PC-9 (cell line): ENCODE measurements at regions not wholly inside any gene's neighbourhood (a gene's known extent, or its start where the extent isn't known, plus 50 kb on each side); places are given as distances from the start of the nearest gene placed in this dataset.

ENCODE experiments used
- CTCF ChIP-seq: fragments of 200-600 bp; sonication (generic); conservative IDR thresholded peaks from 2 replicates; pipeline ENCODE4 v1.6.1; 2017; ENCODE audit warnings: mixed run types, antibody characterized with exemption, mild to moderate bottlenecking, moderate library complexity
- EZH2 ChIP-seq: fragments of 200-600 bp; sonication (generic); IDR thresholded peaks from 2 replicates; pipeline ENCODE4 v1.8.0; 2017; ENCODE audit warnings: antibody characterized with exemption, low read depth

- no peak for TF ChIP-seq EZH2
- no peak for TF ChIP-seq CTCF
Measured at GRCh38 chr6:119672725-119673124, 323.2 kb upstream of the MAN1A1 start.
